ENCODE measurements at regions not wholly inside any gene's neighbourhood (a gene's known extent, or its start where the extent isn't known, plus 50 kb on each side); places are given as distances from the start of the nearest gene placed in this dataset.

- no peak for TF ChIP-seq GATA3 (IDR thresholded peaks at IDR 0.05; ENCODE audit: low read depth, low read length)
- no peak for TF ChIP-seq GATA2 (IDR thresholded peaks at IDR 0.05; ENCODE audit: low read depth, low read length)
Observed at GRCh38 chr5:51599587-51599986, 216.3 kb downstream of the ISL1 start.
